ENCODE measurements at regions not wholly inside any gene's neighbourhood (a gene's known extent, or its start where the extent isn't known, plus 50 kb on each side); places are given as distances from the start of the nearest gene placed in this dataset.
"Not testable (repeated sequence)": the region's sequence is repeated elsewhere in the genome, so short reads cannot be mapped to it uniquely, and the experiment has no call there.

DNA sequence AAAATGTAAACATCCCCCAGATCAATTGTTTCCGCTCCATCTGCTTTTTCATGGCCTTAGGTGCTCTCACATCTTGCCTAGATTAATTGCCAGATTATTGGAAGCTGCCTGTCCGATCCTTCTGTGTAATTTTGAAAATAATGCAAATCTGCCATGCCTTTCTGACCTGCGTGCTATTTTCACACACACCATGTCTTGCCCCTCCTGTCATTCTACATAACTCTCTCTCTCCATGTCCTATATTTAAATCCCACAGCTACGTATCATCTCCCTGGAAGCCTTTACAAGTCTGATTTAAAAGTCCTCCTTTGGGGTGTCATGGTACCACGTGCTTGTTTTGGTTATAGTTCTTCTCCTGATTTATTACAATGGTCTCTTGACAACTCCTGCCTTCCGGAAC lies 247.6 kb upstream of the ELAVL2 start:
- Histone ChIP-seq H3K4me1 (ENCODE audit: control insufficient read depth in 5 of 5, insufficient read depth in 5 of 5, low read length in 5 of 5) (no peaks in the 10 kb centered on the region), H3K9ac (ENCODE audit: insufficient read depth in 1 of 2, low read length in 2 of 2) (no peak overlapping the region), H3K27ac (ENCODE audit: low read depth in 1 of 2, low read length in 1 of 2) (no peak overlapping the region), H3K27me3 (ENCODE audit: control insufficient read depth in 3 of 3, insufficient read depth in 3 of 3, low read length in 2 of 3) (no peaks in the 10 kb centered on the region), H3K36me3 (ENCODE audit: control insufficient read depth in 4 of 4, insufficient read depth in 4 of 4, low read length in 4 of 4) (no peaks in the 10 kb centered on the region), H3K9me3 (ENCODE audit: control insufficient read depth in 4 of 4, insufficient read depth in 3 of 4, low read length in 3 of 4) (no peaks in the 10 kb centered on the region), H3K4me3 (no peak overlapping the region)
- TF ChIP-seq, protein P1, sequence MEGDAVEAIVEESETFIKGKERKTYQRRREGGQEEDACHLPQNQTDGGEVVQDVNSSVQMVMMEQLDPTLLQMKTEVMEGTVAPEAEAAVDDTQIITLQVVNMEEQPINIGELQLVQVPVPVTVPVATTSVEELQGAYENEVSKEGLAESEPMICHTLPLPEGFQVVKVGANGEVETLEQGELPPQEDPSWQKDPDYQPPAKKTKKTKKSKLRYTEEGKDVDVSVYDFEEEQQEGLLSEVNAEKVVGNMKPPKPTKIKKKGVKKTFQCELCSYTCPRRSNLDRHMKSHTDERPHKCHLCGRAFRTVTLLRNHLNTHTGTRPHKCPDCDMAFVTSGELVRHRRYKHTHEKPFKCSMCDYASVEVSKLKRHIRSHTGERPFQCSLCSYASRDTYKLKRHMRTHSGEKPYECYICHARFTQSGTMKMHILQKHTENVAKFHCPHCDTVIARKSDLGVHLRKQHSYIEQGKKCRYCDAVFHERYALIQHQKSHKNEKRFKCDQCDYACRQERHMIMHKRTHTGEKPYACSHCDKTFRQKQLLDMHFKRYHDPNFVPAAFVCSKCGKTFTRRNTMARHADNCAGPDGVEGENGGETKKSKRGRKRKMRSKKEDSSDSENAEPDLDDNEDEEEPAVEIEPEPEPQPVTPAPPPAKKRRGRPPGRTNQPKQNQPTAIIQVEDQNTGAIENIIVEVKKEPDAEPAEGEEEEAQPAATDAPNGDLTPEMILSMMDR (IDR thresholded peaks at IDR 0.05; ENCODE audit: control extremely low read depth, extremely low read depth), result no peak
- DNase-seq (no peak), ATAC-seq (ENCODE audit: insufficient read depth, low FRiP score) (no peak)
- WGBS, 2 donors, result 74 to 75% methylated on average over 6 of the region's 6 CpGs

DNA sequence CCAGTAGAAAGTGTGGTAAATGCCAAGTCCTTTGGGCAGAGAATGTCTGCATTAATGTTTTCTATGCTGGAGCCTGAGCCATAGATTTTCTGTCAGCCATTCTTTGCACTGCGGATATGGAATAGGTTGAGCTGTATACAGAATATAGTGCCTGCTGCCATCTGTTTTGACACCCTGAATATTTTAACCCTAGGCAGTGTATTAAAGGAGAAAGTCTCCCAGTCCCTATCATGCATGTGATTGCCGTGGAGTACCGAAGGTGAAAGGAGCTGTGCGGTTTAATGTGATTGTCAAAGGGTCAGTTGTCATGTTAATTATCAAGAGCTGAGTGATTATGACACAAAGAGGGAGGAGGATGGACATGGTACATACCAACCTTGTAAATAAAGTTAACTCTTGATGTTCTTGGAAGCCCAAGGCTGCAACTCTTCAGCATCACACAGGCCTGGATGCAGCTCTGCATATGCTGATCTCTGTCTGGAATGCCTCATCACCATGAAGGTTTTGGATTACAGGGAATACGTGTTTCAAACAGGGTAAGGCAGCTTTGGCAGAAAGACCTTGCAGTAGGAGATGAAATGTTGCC lies 247.1 kb upstream of the ELAVL2 start:
- no peaks in the 10 kb centered on the region for H3K27me3 ChIP-seq (ENCODE audit: control insufficient read depth in 3 of 3, insufficient read depth in 3 of 3, low read length in 2 of 3)
- no peak for ATAC-seq (ENCODE audit: insufficient read depth, low FRiP score)
- H3K27ac ChIP-seq (ENCODE audit: low read depth in 1 of 2, low read length in 1 of 2), result no peak overlapping the region
- H3K9me3 ChIP-seq (ENCODE audit: control insufficient read depth in 4 of 4, insufficient read depth in 3 of 4, low read length in 3 of 4), result no peaks in the 10 kb centered on the region
- H3K36me3 ChIP-seq (ENCODE audit: control insufficient read depth in 4 of 4, insufficient read depth in 4 of 4, low read length in 4 of 4), result no peaks in the 10 kb centered on the region
- H3K4me3 ChIP-seq, result no peak overlapping the region
- WGBS, 2 donors, result 70 to 84% methylated on average over 5 of the region's 5 CpGs
- no peaks in the 10 kb centered on the region for H3K4me1 ChIP-seq (ENCODE audit: control insufficient read depth in 5 of 5, insufficient read depth in 5 of 5, low read length in 5 of 5)
- H3K9ac ChIP-seq (ENCODE audit: insufficient read depth in 1 of 2, low read length in 2 of 2), result no peak overlapping the region
- TF ChIP-seq, protein P1 (IDR thresholded peaks at IDR 0.05; ENCODE audit: control extremely low read depth, extremely low read depth), result no peak
- DNase-seq, result no peak

DNA sequence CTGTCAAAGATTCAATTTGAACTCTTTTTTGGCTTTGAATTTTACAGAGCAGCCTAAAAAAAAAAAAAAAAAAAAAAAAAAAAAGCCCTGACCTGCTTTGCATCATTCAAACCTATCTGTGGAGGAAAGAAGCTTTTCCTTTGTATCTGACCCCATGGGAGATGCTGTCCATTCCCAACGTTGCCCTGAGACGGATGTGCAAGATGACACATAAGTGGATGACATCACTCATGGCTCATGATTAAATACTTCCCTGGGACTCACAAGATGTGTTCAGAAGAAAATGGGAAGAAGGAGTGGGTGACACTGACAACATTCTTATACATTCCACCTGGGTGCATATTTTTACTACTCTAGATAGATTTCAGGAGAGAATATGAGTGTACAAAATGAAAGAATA lies 245.7 kb upstream of the ELAVL2 start:
- 47 to 54% methylated on average over 2 of the region's 2 CpGs for WGBS, 2 donors
- no peak overlapping the region for H3K4me3 ChIP-seq
- TF ChIP-seq, protein P1 (IDR thresholded peaks at IDR 0.05; ENCODE audit: control extremely low read depth, extremely low read depth), result no peak
- no peaks in the 10 kb centered on the region for H3K27me3 ChIP-seq (ENCODE audit: control insufficient read depth in 3 of 3, insufficient read depth in 3 of 3, low read length in 2 of 3)
- no peak overlapping the region for H3K9ac ChIP-seq (ENCODE audit: insufficient read depth in 1 of 2, low read length in 2 of 2)
- ATAC-seq (ENCODE audit: insufficient read depth, low FRiP score) (no peak), DNase-seq (no peak)
- no peaks in the 10 kb centered on the region for H3K36me3 ChIP-seq (ENCODE audit: control insufficient read depth in 4 of 4, insufficient read depth in 4 of 4, low read length in 4 of 4)
- no peaks in the 10 kb centered on the region for H3K4me1 ChIP-seq (ENCODE audit: control insufficient read depth in 5 of 5, insufficient read depth in 5 of 5, low read length in 5 of 5)
- H3K9me3 ChIP-seq (ENCODE audit: control insufficient read depth in 4 of 4, insufficient read depth in 3 of 4, low read length in 3 of 4), result peaks cover 0 to 2% (median 0%) of the 10 kb centered on the region in 4 donors
- no peak overlapping the region for H3K27ac ChIP-seq (ENCODE audit: low read depth in 1 of 2, low read length in 1 of 2)

DNA sequence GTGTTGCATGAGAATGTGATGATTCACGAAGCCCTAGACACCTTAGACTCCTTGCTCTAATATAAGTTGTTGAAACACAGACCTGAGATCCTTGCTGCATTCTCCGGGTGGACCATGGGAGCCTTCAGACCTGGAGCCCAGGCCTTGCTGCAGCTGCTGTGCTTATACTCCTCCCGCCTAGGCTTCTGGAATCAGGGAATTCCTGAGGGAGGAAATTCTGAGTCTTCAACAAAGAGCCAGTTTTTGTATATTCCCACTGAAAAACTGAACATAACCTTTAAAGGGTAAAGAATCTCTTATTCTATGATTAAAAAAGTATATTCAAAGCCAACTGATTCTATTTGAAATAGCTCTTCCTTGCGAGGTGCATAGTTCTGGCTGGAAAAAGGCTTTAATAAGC lies 245.1 kb upstream of the ELAVL2 start:
- no peak overlapping the region for H3K4me3 ChIP-seq
- no peaks in the 10 kb centered on the region for H3K27me3 ChIP-seq (ENCODE audit: control insufficient read depth in 3 of 3, insufficient read depth in 3 of 3, low read length in 2 of 3)
- no peaks in the 10 kb centered on the region for H3K36me3 ChIP-seq (ENCODE audit: control insufficient read depth in 4 of 4, insufficient read depth in 4 of 4, low read length in 4 of 4)
- DNase-seq, result no peak
- no peak overlapping the region for H3K27ac ChIP-seq (ENCODE audit: low read depth in 1 of 2, low read length in 1 of 2)
- no peaks in the 10 kb centered on the region for H3K4me1 ChIP-seq (ENCODE audit: control insufficient read depth in 5 of 5, insufficient read depth in 5 of 5, low read length in 5 of 5)
- TF ChIP-seq, protein P1 (IDR thresholded peaks at IDR 0.05; ENCODE audit: control extremely low read depth, extremely low read depth), result no peak
- no peak for ATAC-seq (ENCODE audit: insufficient read depth, low FRiP score)
- no peak overlapping the region for H3K9ac ChIP-seq (ENCODE audit: insufficient read depth in 1 of 2, low read length in 2 of 2)
- WGBS, 2 donors, result 76 to 84% methylated on average over 4 of the region's 4 CpGs
- peaks cover 0 to 2% (median 0%) of the 10 kb centered on the region in 4 donors for H3K9me3 ChIP-seq (ENCODE audit: control insufficient read depth in 4 of 4, insufficient read depth in 3 of 4, low read length in 3 of 4)

DNA sequence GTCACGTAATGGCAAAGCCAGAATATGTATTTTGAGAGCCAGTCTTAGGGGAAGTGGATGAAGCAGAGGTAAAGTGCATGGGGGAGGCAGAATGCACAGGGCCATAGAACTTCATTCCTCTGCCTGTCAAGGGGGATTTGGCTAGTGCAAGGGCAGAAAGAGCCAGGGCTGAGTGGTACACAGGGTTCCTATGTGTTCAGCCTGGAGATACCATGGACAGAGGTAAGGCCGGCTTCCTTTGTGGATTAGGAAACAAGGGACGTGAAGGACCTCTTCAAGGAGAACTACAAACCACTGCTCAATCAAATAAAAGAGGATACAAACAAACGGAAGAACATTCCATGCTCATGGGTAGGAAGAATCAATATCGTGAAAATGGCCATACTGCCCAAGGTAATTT lies 241.1 kb upstream of the ELAVL2 start:
- not testable (repeated sequence) for DNase-seq; H3K4me3 ChIP-seq; H3K27ac ChIP-seq (ENCODE audit: low read depth in 1 of 2, low read length in 1 of 2); H3K9ac ChIP-seq (ENCODE audit: insufficient read depth in 1 of 2, low read length in 2 of 2); H3K4me1 ChIP-seq (ENCODE audit: control insufficient read depth in 5 of 5, insufficient read depth in 5 of 5, low read length in 5 of 5); H3K9me3 ChIP-seq (ENCODE audit: control insufficient read depth in 4 of 4, insufficient read depth in 3 of 4, low read length in 3 of 4); H3K36me3 ChIP-seq (ENCODE audit: control insufficient read depth in 4 of 4, insufficient read depth in 4 of 4, low read length in 4 of 4); H3K27me3 ChIP-seq (ENCODE audit: control insufficient read depth in 3 of 3, insufficient read depth in 3 of 3, low read length in 2 of 3); ATAC-seq (ENCODE audit: insufficient read depth, low FRiP score)
- WGBS, 2 donors, result 62 to 84% methylated on average over 4 of the region's 5 CpGs

Measured in lung (tissue), 11 donors.